ENCODE measurements at regions not wholly inside any gene's neighbourhood (a gene's known extent, or its start where the extent isn't known, plus 50 kb on each side); places are given as distances from the start of the nearest gene placed in this dataset.

- Mint-ChIP-seq H3K4me1 (no peaks in the 10 kb centered on the region), H3K9me3 (peaks cover 0 to 13% (median 0%) of the 10 kb centered on the region in 7 donors), H3K27ac (no peak overlapping the region), H3K27me3 (peaks cover 5 to 19% (median 16%) of the 10 kb centered on the region in 3 donors), H3K36me3 (no peaks in the 10 kb centered on the region), H3K4me3 (no peak overlapping the region)
- no peak for ATAC-seq (ENCODE audit: low read depth in 2 of 2)
- DNase-seq = no peak
These were observed 406.5 kb upstream of the THBS1 start for GRCh38 chr15:39174332-39174731.

GRCh38 chr15:39176030-39176429 is 404.8 kb upstream of the THBS1 start:
- H3K4me3 Mint-ChIP-seq = no peak overlapping the region
- H3K27ac Mint-ChIP-seq = no peak overlapping the region
- H3K4me1 Mint-ChIP-seq = no peaks in the 10 kb centered on the region
- no peak for DNase-seq
- peaks cover 0 to 13% (median 0%) of the 10 kb centered on the region in 7 donors for H3K9me3 Mint-ChIP-seq
- peaks cover 5 to 24% (median 16%) of the 10 kb centered on the region in 3 donors for H3K27me3 Mint-ChIP-seq
- ATAC-seq (ENCODE audit: low read depth in 2 of 2) = no peak
- no peaks in the 10 kb centered on the region for H3K36me3 Mint-ChIP-seq

- Mint-ChIP-seq H3K4me3 (no peak overlapping the region), H3K36me3 (no peaks in the 10 kb centered on the region), H3K9me3 (peaks cover 0 to 8% (median 0%) of the 10 kb centered on the region in 7 donors), H3K27ac (no peak overlapping the region), H3K27me3 (peaks cover 9 to 16% (median 12%) of the 10 kb centered on the region in 3 donors), H3K4me1 (no peaks in the 10 kb centered on the region)
- ATAC-seq (ENCODE audit: low read depth in 2 of 2) (no peak), DNase-seq (no peak)
These were observed 403.3 kb upstream of the THBS1 start for GRCh38 chr15:39177561-39177960.

GRCh38 chr15:39180030-39180429 is 400.8 kb upstream of the THBS1 start:
- Mint-ChIP-seq H3K27me3 (peaks cover 5 to 8% (median 7%) of the 10 kb centered on the region in 3 donors), H3K36me3 (no peaks in the 10 kb centered on the region), H3K4me1 (no peaks in the 10 kb centered on the region), H3K9me3 (no peaks in the 10 kb centered on the region), H3K27ac (no peak overlapping the region), H3K4me3 (no peak overlapping the region)
- ATAC-seq (ENCODE audit: low read depth in 2 of 2) (no peak), DNase-seq (no peak)

- no peak overlapping the region for H3K27ac Mint-ChIP-seq
- no peaks in the 10 kb centered on the region for H3K4me1 Mint-ChIP-seq
- H3K36me3 Mint-ChIP-seq = no peaks in the 10 kb centered on the region
- H3K9me3 Mint-ChIP-seq = no peaks in the 10 kb centered on the region
- DNase-seq (no peak), ATAC-seq (ENCODE audit: low read depth in 2 of 2) (no peak)
- H3K27me3 Mint-ChIP-seq = peaks cover 5 to 8% (median 7%) of the 10 kb centered on the region in 3 donors
- H3K4me3 Mint-ChIP-seq = no peak overlapping the region
These were observed 400.4 kb upstream of the THBS1 start for GRCh38 chr15:39180483-39180933.

GRCh38 chr15:39181056-39181747 is 399.7 kb upstream of the THBS1 start:
- H3K36me3 Mint-ChIP-seq = no peaks in the 10 kb centered on the region
- no peak for ATAC-seq (ENCODE audit: low read depth in 2 of 2)
- no peak for DNase-seq
- H3K27me3 Mint-ChIP-seq = peaks cover 5 to 8% (median 8%) of the 10 kb centered on the region in 3 donors
- H3K4me1 Mint-ChIP-seq = no peaks in the 10 kb centered on the region
- H3K27ac Mint-ChIP-seq = peak overlapping the region in 1 of 6 donors; percentile 47
- H3K4me3 Mint-ChIP-seq = no peak overlapping the region
- no peaks in the 10 kb centered on the region for H3K9me3 Mint-ChIP-seq

- Mint-ChIP-seq H3K4me3 (no peak overlapping the region), H3K27ac (no peak overlapping the region), H3K9me3 (peaks cover 0 to 5% (median 0%) of the 10 kb centered on the region in 7 donors), H3K36me3 (no peaks in the 10 kb centered on the region), H3K4me1 (no peaks in the 10 kb centered on the region), H3K27me3 (peaks cover 5 to 13% (median 8%) of the 10 kb centered on the region in 3 donors)
- DNase-seq (no peak), ATAC-seq (ENCODE audit: low read depth in 2 of 2) (no peak)
These were observed 398.9 kb upstream of the THBS1 start for GRCh38 chr15:39181940-39182339.

GRCh38 chr15:39183164-39183881 is 397.6 kb upstream of the THBS1 start:
- Mint-ChIP-seq H3K4me1 (no peaks in the 10 kb centered on the region), H3K36me3 (no peaks in the 10 kb centered on the region), H3K9me3 (peaks cover 0 to 5% (median 0%) of the 10 kb centered on the region in 7 donors), H3K4me3 (no peak overlapping the region), H3K27me3 (peaks cover 5 to 13% (median 8%) of the 10 kb centered on the region in 3 donors), H3K27ac (no peak overlapping the region)
- DNase-seq = no peak
- no peak for ATAC-seq (ENCODE audit: low read depth in 2 of 2)

- peaks cover 2 to 13% (median 12%) of the 10 kb centered on the region in 3 donors for H3K27me3 Mint-ChIP-seq
- H3K4me3 Mint-ChIP-seq = no peak overlapping the region
- no peak for DNase-seq
- H3K36me3 Mint-ChIP-seq = no peaks in the 10 kb centered on the region
- H3K9me3 Mint-ChIP-seq = peaks cover 0 to 5% (median 0%) of the 10 kb centered on the region in 7 donors
- H3K27ac Mint-ChIP-seq = no peak overlapping the region
- no peak for ATAC-seq (ENCODE audit: low read depth in 2 of 2)
- no peaks in the 10 kb centered on the region for H3K4me1 Mint-ChIP-seq
These were observed 396.0 kb upstream of the THBS1 start for GRCh38 chr15:39184701-39185390.

- H3K4me3 Mint-ChIP-seq = no peak overlapping the region
- H3K36me3 Mint-ChIP-seq = no peaks in the 10 kb centered on the region
- H3K27ac Mint-ChIP-seq = no peak overlapping the region
- H3K27me3 Mint-ChIP-seq = peaks cover 0 to 8% (median 7%) of the 10 kb centered on the region in 3 donors
- H3K4me1 Mint-ChIP-seq = no peaks in the 10 kb centered on the region
- peaks cover 0 to 5% (median 0%) of the 10 kb centered on the region in 7 donors for H3K9me3 Mint-ChIP-seq
- ATAC-seq (ENCODE audit: low read depth in 2 of 2) = no peak
- DNase-seq = no peak
These were observed 392.6 kb upstream of the THBS1 start for GRCh38 chr15:39188314-39188713.

GRCh38 chr15:39188930-39189329 is 391.9 kb upstream of the THBS1 start:
- no peaks in the 10 kb centered on the region for H3K4me1 Mint-ChIP-seq
- H3K27ac Mint-ChIP-seq = no peak overlapping the region
- peaks cover 0 to 5% (median 0%) of the 10 kb centered on the region in 7 donors for H3K9me3 Mint-ChIP-seq
- DNase-seq (no peak), ATAC-seq (ENCODE audit: low read depth in 2 of 2) (no peak)
- H3K4me3 Mint-ChIP-seq = no peak overlapping the region
- H3K27me3 Mint-ChIP-seq = peaks cover 0 to 8% (median 7%) of the 10 kb centered on the region in 3 donors
- no peaks in the 10 kb centered on the region for H3K36me3 Mint-ChIP-seq

GRCh38 chr15:39191871-39192291 is 389.0 kb upstream of the THBS1 start:
- H3K9me3 Mint-ChIP-seq = no peaks in the 10 kb centered on the region
- no peak overlapping the region for H3K27ac Mint-ChIP-seq
- H3K36me3 Mint-ChIP-seq = no peaks in the 10 kb centered on the region
- ATAC-seq (ENCODE audit: low read depth in 2 of 2) = no peak
- no peak for DNase-seq
- peaks cover 0 to 3% (median 0%) of the 10 kb centered on the region in 3 donors for H3K27me3 Mint-ChIP-seq
- H3K4me3 Mint-ChIP-seq = no peak overlapping the region
- H3K4me1 Mint-ChIP-seq = no peaks in the 10 kb centered on the region

- DNase-seq (no peak), ATAC-seq (ENCODE audit: low read depth in 2 of 2) (no peak)
- Mint-ChIP-seq H3K9me3 (no peaks in the 10 kb centered on the region), H3K27ac (no peak overlapping the region), H3K27me3 (peaks cover 0 to 3% (median 0%) of the 10 kb centered on the region in 3 donors), H3K4me3 (no peak overlapping the region), H3K4me1 (no peaks in the 10 kb centered on the region), H3K36me3 (no peaks in the 10 kb centered on the region)
These were observed 388.5 kb upstream of the THBS1 start for GRCh38 chr15:39192351-39192750.

All from naive B cell (primary cell).